AG04450 (cell line): ENCODE measurements at regions not wholly inside any gene's neighbourhood (a gene's known extent, or its start where the extent isn't known, plus 50 kb on each side); places are given as distances from the start of the nearest gene placed in this dataset.

ENCODE experiments used
- CTCF ChIA-PET: fragments of 300-600, 350-600 bp; formaldehyde crosslinking; extraction: SDS; loops from one replicate; lab custom pipeline; 2022; ENCODE audit warnings: antibody characterized with exemption, inconsistent platforms; lab: Charles Lee
- POLR2A ChIA-PET: fragments of 350-600 bp; formaldehyde crosslinking; extraction: SDS; loops from one replicate; lab custom pipeline; 2021; ENCODE audit warnings: antibody characterized with exemption, inconsistent platforms; lab: Yijun Ruan, JAX
- DNase-seq: peaks from one replicate; pipeline ENCODE4 v3.0.0-alpha.2; 2011; ENCODE audit warnings: low read depth, low spot score
- H3K27ac ChIP-seq: one replicate; pipeline ENCODE4 v1.5.1; 2012; ENCODE audit warnings: low read depth, low read length, control low read depth
- H3K27me3 ChIP-seq: one replicate; pipeline ENCODE4 v1.6.0; 2012; ENCODE audit warnings: low read length; ENCODE audit not compliant: control insufficient read depth, insufficient read depth
- H3K4me3 ChIP-seq: 2 replicates; pipeline ENCODE4 v1.5.1; 2011; ENCODE audit warnings: mild to moderate bottlenecking, low read depth, low read length, control low read depth
- H3K9me3 ChIP-seq: 2 replicates; pipeline ENCODE4 v1.5.1; 2012; ENCODE audit warnings: low read length; ENCODE audit not compliant: control insufficient read depth, insufficient read depth
- CTCF ChIP-seq: IDR thresholded peaks from 2 replicates; pipeline ENCODE4 v1.5.1; 2011; ENCODE audit warnings: low read depth, low read length, control low read depth, inconsistent platforms

GRCh38 chr3:28114893-28115292 lies 126.5 kb upstream of the CMC1 start:
- H3K27ac ChIP-seq = no peak overlapping the region
- no peaks in the 10 kb centered on the region for H3K27me3 ChIP-seq
- no peaks in the 10 kb centered on the region for H3K9me3 ChIP-seq
- CTCF ChIA-PET = no interaction called here
- no peak for DNase-seq
- TF ChIP-seq CTCF = no peak
- no peak overlapping the region for H3K4me3 ChIP-seq
- POLR2A ChIA-PET = no interaction called here

- H3K9me3 ChIP-seq = no peaks in the 10 kb centered on the region
- no peak for TF ChIP-seq CTCF
- CTCF ChIA-PET = no interaction called here
- POLR2A ChIA-PET = no interaction called here
- H3K27me3 ChIP-seq = no peaks in the 10 kb centered on the region
- no peak overlapping the region for H3K27ac ChIP-seq
- DNase-seq = no peak
- H3K4me3 ChIP-seq = no peak overlapping the region
Observed at GRCh38 chr3:28115316-28115715, 126.1 kb upstream of the CMC1 start.

GRCh38 chr3:28117598-28117997 lies 123.8 kb upstream of the CMC1 start:
- CTCF ChIA-PET = no interaction called here
- DNase-seq = no peak
- POLR2A ChIA-PET = no interaction called here

GRCh38 chr3:28118087-28118486 lies 123.3 kb upstream of the CMC1 start:
- Histone ChIP-seq H3K27me3 (no peaks in the 10 kb centered on the region), H3K9me3 (no peaks in the 10 kb centered on the region), H3K4me3 (no peak overlapping the region), H3K27ac (no peak overlapping the region)
- ChIA-PET POLR2A (no interaction called here), CTCF (no interaction called here)
- no peak for TF ChIP-seq CTCF
- no peak for DNase-seq

More at GRCh38 chr3:28117598-28117997, 123.8 kb upstream of the CMC1 start:
- no peak overlapping the region for H3K4me3 ChIP-seq
- no peaks in the 10 kb centered on the region for H3K27me3 ChIP-seq
- H3K27ac ChIP-seq = no peak overlapping the region
- H3K9me3 ChIP-seq = no peaks in the 10 kb centered on the region
- TF ChIP-seq CTCF = no peak

GRCh38 chr3:28122227-28122626 lies 119.2 kb upstream of the CMC1 start:
- no peak for DNase-seq
- Histone ChIP-seq H3K27ac (no peak overlapping the region), H3K27me3 (no peaks in the 10 kb centered on the region), H3K9me3 (no peaks in the 10 kb centered on the region), H3K4me3 (no peak overlapping the region)
- TF ChIP-seq CTCF = no peak
- ChIA-PET CTCF (no interaction called here), POLR2A (no interaction called here)
